ENCODE measurements at regions not wholly inside any gene's neighbourhood (a gene's known extent, or its start where the extent isn't known, plus 50 kb on each side); places are given as distances from the start of the nearest gene placed in this dataset.
A peak's percentile ranks its signal among the peaks of the same experiment; 100 is the strongest.

DNA sequence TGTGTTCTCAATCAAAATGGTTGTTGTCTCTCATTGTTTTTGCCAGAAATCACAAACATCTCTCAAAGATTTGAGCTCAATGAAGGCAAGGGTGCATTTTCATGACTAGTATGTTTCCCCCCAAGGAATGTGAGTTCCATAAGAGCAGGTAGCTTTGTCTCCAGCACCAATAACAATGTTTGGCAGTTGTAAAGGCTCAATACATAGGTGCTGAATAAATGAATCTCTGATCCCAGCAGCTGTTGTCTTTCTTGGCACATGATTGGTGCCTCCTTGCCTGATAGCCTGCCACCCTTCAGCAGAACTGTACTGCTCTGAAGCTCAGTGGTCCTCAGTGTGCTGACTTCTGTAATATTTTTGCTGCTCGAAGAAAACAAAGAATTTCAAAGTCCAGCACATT, 103.1 kb upstream of the CDH11 start:
- Mint-ChIP-seq H3K36me3 (ENCODE audit: low read depth) (no peaks in the 10 kb centered on the region), H3K27ac (no peak overlapping the region), H3K27me3 (ENCODE audit: low read depth, poor library complexity) (peaks cover 4% of the 10 kb centered on the region), H3K4me3 (no peak overlapping the region), H3K9me3 (no peaks in the 10 kb centered on the region), H3K4me1 (peaks cover 41% of the 10 kb centered on the region)
- DNase-seq, result no peak
- no peak for TF ChIP-seq CTCF (IDR thresholded peaks at IDR 0.05)

DNA sequence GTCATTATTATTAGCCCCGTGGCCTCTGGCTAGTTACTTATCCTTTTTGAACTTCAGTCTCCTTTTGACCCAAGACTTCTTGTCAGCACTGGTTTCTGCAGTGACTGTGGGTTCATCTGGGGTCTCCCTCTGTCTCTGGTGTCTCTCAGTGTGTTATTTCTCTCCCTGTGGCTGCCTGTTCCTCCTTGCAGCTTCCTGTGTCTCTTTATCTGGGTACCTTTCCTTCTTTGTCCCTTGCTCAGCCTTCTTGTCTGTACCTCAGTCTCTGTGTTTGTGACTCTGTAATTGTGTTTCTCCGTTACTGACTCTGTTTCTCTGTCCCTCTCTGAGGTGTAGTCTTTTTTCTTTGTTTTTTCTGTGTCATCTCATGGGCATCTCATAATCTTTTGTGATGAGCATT, 102.6 kb upstream of the CDH11 start:
- no peaks in the 10 kb centered on the region for H3K9me3 Mint-ChIP-seq
- no peaks in the 10 kb centered on the region for H3K36me3 Mint-ChIP-seq (ENCODE audit: low read depth)
- DNase-seq, result no peak
- TF ChIP-seq CTCF (IDR thresholded peaks at IDR 0.05), result no peak
- peaks cover 47% of the 10 kb centered on the region for H3K4me1 Mint-ChIP-seq
- H3K4me3 Mint-ChIP-seq, result no peak overlapping the region
- peaks cover 4% of the 10 kb centered on the region for H3K27me3 Mint-ChIP-seq (ENCODE audit: low read depth, poor library complexity)
- no peak overlapping the region for H3K27ac Mint-ChIP-seq

DNA sequence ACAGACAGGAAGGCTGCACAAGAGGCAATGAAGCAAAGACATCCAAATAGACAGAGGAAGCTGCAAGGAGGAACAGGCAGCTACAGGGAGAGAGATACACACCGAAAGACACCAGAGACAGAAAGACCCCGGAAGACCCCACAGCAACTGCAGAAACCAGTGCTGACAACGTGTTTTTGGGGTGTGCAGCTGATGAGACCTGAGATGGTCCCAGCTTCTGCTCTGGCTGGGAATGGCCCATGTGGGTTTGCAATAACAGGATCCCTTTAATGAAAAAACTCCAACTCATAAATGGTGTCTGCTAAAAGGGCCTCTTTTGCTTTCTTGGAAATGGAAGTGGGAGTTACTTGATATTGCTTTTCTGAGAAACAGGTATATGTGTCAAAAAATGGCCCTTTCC, 101.5 kb upstream of the CDH11 start:
- H3K4me1 Mint-ChIP-seq, result peaks cover 58% of the 10 kb centered on the region
- peaks cover 5% of the 10 kb centered on the region for H3K27me3 Mint-ChIP-seq (ENCODE audit: low read depth, poor library complexity)
- H3K27ac Mint-ChIP-seq, result peak overlapping the region; percentile 79
- DNase-seq, result no peak
- no peaks in the 10 kb centered on the region for H3K36me3 Mint-ChIP-seq (ENCODE audit: low read depth)
- H3K9me3 Mint-ChIP-seq, result no peaks in the 10 kb centered on the region
- no peak for TF ChIP-seq CTCF (IDR thresholded peaks at IDR 0.05)
- peak overlapping the region; percentile 39 for H3K4me3 Mint-ChIP-seq

GRCh38 chr16:65222536-65222935, 100.7 kb upstream of the CDH11 start:
- H3K4me3 Mint-ChIP-seq, result peak overlapping the region; percentile 39
- H3K27ac Mint-ChIP-seq, result peak overlapping the region; percentile 79
- H3K27me3 Mint-ChIP-seq (ENCODE audit: low read depth, poor library complexity), result peaks cover 8% of the 10 kb centered on the region
- H3K9me3 Mint-ChIP-seq, result no peaks in the 10 kb centered on the region
- no peak for DNase-seq
- H3K4me1 Mint-ChIP-seq, result peaks cover 66% of the 10 kb centered on the region
- no peak for TF ChIP-seq CTCF (IDR thresholded peaks at IDR 0.05)
- no peaks in the 10 kb centered on the region for H3K36me3 Mint-ChIP-seq (ENCODE audit: low read depth)

- no peak for TF ChIP-seq CTCF (IDR thresholded peaks at IDR 0.05)
- Mint-ChIP-seq H3K9me3 (no peaks in the 10 kb centered on the region), H3K27ac (no peak overlapping the region)
These were observed 100.2 kb upstream of the CDH11 start for GRCh38 chr16:65222049-65222448.

GRCh38 chr16:65219786-65220185, 97.9 kb upstream of the CDH11 start:
- Mint-ChIP-seq H3K27ac (no peak overlapping the region), H3K9me3 (no peaks in the 10 kb centered on the region), H3K27me3 (ENCODE audit: low read depth, poor library complexity) (peaks cover 8% of the 10 kb centered on the region), H3K4me1 (peaks cover 74% of the 10 kb centered on the region), H3K36me3 (ENCODE audit: low read depth) (no peaks in the 10 kb centered on the region), H3K4me3 (no peak overlapping the region)
- TF ChIP-seq CTCF (IDR thresholded peaks at IDR 0.05), result no peak
- DNase-seq, result no peak

More at GRCh38 chr16:65222049-65222448, 100.2 kb upstream of the CDH11 start:
- Mint-ChIP-seq H3K4me1 (peaks cover 71% of the 10 kb centered on the region), H3K36me3 (ENCODE audit: low read depth) (no peaks in the 10 kb centered on the region), H3K27me3 (ENCODE audit: low read depth, poor library complexity) (peaks cover 8% of the 10 kb centered on the region), H3K4me3 (no peak overlapping the region)
- no peak for DNase-seq
